HFFc6 (cell line): ENCODE measurements at regions not wholly inside any gene's neighbourhood (a gene's known extent, or its start where the extent isn't known, plus 50 kb on each side); places are given as distances from the start of the nearest gene placed in this dataset.

ENCODE experiments used
- DNase-seq: peaks from one replicate; pipeline ENCODE4 v3.0.0-alpha.2; 2018
- H3K27ac Mint-ChIP-seq: 2 replicates; pipeline ENCODE4 v1.8.0; 2020; ENCODE audit warnings: mild to moderate bottlenecking, mixed read lengths
- H3K27me3 Mint-ChIP-seq: 2 replicates; pipeline ENCODE4 v1.8.0; 2021; ENCODE audit warnings: mild to moderate bottlenecking, moderate library complexity, mixed read lengths; ENCODE audit not compliant: insufficient read depth
- H3K36me3 Mint-ChIP-seq: 2 replicates; pipeline ENCODE4 v1.8.0; 2021; ENCODE audit warnings: low read depth, mixed read lengths
- H3K4me1 Mint-ChIP-seq: 2 replicates; pipeline ENCODE4 v1.8.0; 2020; ENCODE audit warnings: low read depth, mixed read lengths
- H3K4me3 Mint-ChIP-seq: 2 replicates; pipeline ENCODE4 v1.8.0; 2020; ENCODE audit warnings: mild to moderate bottlenecking, moderate library complexity, mixed read lengths
- H3K9me3 Mint-ChIP-seq: 2 replicates; pipeline ENCODE4 v1.8.0; 2020; ENCODE audit warnings: mild to moderate bottlenecking, mixed read lengths
- TF ChIP-seq, protein P1 (sequence below): fragments of 200-600 bp; sonication (generic); IDR thresholded peaks from 2 replicates; pipeline ENCODE4 v1.5.0; 2021; ENCODE audit warnings: antibody characterized with exemption, mild to moderate bottlenecking

DNA sequence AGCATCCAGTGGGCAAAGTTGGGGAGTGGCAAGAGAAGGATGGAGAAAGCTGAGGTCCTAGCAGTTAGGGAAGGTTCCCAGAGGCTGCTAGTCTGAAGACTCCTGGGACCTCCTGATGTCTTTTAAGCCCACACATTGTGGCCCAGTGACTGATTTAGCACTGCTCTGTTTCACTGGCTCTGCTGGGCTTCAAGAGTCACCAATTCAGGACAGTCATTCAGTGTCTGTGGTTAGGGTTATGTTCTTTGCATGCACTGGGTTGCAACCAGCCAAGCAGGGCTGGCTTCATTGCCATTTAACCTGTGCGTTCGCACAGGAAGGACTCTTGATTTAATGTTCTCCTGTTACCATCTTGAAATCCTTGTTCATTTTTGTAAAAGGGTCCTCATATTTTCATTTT is 199.2 kb downstream of the ICOS start:
- no peak overlapping the region for H3K4me3 Mint-ChIP-seq
- H3K27ac Mint-ChIP-seq, result no peak overlapping the region
- no peaks in the 10 kb centered on the region for H3K4me1 Mint-ChIP-seq
- no peaks in the 10 kb centered on the region for H3K9me3 Mint-ChIP-seq
- H3K27me3 Mint-ChIP-seq, result peaks cover 14% of the 10 kb centered on the region
- TF ChIP-seq, protein P1, sequence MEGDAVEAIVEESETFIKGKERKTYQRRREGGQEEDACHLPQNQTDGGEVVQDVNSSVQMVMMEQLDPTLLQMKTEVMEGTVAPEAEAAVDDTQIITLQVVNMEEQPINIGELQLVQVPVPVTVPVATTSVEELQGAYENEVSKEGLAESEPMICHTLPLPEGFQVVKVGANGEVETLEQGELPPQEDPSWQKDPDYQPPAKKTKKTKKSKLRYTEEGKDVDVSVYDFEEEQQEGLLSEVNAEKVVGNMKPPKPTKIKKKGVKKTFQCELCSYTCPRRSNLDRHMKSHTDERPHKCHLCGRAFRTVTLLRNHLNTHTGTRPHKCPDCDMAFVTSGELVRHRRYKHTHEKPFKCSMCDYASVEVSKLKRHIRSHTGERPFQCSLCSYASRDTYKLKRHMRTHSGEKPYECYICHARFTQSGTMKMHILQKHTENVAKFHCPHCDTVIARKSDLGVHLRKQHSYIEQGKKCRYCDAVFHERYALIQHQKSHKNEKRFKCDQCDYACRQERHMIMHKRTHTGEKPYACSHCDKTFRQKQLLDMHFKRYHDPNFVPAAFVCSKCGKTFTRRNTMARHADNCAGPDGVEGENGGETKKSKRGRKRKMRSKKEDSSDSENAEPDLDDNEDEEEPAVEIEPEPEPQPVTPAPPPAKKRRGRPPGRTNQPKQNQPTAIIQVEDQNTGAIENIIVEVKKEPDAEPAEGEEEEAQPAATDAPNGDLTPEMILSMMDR, result no peak
- H3K36me3 Mint-ChIP-seq, result no peaks in the 10 kb centered on the region
- DNase-seq, result no peak

DNA sequence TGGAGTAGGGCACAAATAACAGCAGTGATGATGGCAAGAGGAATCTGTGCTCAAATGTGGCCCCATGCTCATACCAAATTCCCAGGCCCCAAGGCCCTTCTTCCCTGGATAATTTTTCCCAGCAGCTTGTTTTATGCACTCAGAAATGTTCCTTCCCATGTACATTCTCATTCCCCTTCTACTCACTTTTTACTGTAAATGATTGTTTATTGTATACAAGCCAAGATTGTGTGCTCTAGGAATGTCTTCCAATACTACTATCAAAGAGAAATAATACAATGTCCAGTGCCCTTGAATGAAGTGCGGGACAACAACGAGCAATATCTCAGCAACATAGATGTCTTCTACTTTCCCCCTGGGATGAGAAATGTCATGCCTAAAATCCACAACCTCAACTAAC is 201.6 kb downstream of the ICOS start:
- Mint-ChIP-seq H3K36me3 (no peaks in the 10 kb centered on the region), H3K4me3 (no peak overlapping the region), H3K9me3 (no peaks in the 10 kb centered on the region), H3K27me3 (peaks cover 20% of the 10 kb centered on the region), H3K27ac (no peak overlapping the region), H3K4me1 (no peaks in the 10 kb centered on the region)
- TF ChIP-seq, protein P1, result no peak
- DNase-seq, result no peak

DNA sequence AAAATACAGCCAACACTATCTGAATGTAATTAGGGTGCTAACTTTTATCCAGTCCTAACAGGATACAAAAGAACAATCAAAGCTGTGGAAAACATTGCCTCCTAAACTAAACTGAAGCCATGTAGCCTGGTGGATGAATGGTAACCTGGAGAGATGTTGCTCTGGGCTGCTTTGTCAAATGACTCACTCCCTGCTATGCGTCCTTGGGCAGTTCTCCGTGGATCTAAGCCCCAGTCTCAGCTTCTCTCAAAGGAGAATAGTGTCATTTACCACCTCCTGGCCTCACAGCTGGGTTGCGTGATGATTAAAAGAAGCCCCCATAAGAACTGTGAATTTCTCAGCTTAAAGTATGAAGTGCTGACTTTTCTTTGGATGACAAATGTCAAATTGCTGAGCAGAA is 203.7 kb downstream of the ICOS start:
- Mint-ChIP-seq H3K27ac (no peak overlapping the region), H3K36me3 (no peaks in the 10 kb centered on the region), H3K27me3 (peaks cover 18% of the 10 kb centered on the region), H3K9me3 (no peaks in the 10 kb centered on the region), H3K4me3 (no peak overlapping the region), H3K4me1 (no peaks in the 10 kb centered on the region)
- no peak for DNase-seq
- TF ChIP-seq, protein P1, result no peak

DNA sequence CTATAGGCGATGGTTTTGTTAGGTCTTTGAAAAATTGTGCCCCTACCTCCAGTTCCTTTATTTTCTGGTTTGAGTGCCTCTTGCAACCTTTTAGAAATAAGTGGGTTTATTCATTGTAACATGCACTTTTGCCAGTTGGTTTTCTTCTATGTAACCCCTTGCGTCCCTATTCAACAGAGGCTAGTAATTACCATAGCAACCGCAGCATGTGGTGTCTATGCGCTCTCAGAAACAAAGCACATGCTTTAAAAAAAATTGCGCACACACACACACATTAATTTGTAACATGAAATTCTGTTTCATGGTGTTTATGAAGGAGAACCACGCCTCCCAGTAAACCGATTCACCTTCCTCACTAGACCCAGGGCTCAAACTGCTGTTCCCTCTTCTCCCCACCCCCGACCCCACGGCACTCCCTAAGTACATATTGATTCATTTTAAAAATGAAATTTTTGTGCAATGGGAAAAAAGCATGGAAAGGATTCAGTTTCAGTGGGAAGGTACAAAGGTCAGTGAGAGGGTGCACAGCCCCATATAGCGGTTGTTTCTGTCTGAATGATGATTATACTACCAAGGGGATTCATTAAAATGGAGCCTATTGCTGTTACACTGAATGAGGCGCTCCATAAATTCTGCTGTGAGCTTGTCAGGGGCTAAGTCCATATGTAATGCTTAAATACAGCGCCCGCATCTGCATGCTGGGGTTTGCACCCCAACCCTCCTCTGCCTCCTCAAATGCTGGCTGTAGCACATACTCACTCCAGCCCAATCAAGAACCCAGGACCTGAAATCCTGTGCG is 206.9 kb downstream of the ICOS start:
- TF ChIP-seq, protein P1, result no peak
- Mint-ChIP-seq H3K9me3 (no peaks in the 10 kb centered on the region), H3K27me3 (peaks cover 14% of the 10 kb centered on the region), H3K36me3 (no peaks in the 10 kb centered on the region), H3K4me3 (no peak overlapping the region), H3K4me1 (no peaks in the 10 kb centered on the region), H3K27ac (no peak overlapping the region)
- no peak for DNase-seq

DNA sequence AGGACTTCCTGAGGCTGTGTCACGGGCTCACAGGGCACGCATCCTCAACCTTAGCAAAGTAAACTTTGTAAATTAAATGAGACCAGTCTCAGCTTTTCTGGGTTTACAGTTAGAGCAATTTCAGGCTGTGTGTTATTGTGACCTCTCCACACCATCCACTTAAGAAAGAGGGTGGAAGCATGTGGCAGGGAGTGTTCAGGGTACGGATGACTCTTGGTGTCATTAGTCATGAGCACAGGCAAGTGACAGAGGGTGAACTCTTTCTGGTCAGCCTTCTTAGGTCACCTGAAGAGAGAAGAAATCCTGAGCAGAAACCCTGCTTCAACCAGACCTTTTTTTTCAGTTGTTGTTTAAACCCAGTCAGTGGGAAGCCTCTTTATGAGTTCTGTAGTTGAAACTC is 207.9 kb downstream of the ICOS start:
- Mint-ChIP-seq H3K27ac (no peak overlapping the region), H3K27me3 (peaks cover 14% of the 10 kb centered on the region), H3K9me3 (no peaks in the 10 kb centered on the region), H3K4me3 (no peak overlapping the region), H3K4me1 (no peaks in the 10 kb centered on the region), H3K36me3 (no peaks in the 10 kb centered on the region)
- DNase-seq, result no peak
- TF ChIP-seq, protein P1, result no peak
